ENCODE measurements at regions not wholly inside any gene's neighbourhood (a gene's known extent, or its start where the extent isn't known, plus 50 kb on each side); places are given as distances from the start of the nearest gene placed in this dataset.

DNA sequence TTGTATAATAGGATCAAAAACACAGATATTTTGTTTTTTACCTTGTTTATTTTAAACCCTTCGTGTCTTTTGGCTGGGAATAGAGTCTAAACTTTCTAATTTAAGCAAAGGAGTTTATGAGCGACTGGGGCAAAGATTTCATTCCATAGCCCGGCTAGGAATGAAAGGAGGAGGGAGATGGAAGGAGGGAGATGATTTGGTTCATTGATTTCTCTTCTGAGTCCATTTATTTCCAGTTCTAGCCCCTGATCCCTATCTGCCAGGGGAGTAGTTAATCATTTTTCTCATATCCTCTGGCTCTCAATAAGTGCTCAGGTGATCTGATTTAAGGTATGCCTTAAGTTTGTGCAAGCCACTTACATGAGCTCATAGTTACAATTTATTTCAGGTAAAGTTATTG lies 120.0 kb downstream of the SPRY1 start:
- no peak for TF ChIP-seq TAF1 (IDR thresholded peaks at IDR 0.05; ENCODE audit: borderline replicate concordance, low read depth, low read length)
- TF ChIP-seq POLR2AphosphoS5 (IDR thresholded peaks at IDR 0.05; ENCODE audit: low read depth, low read length), result no peak
- no peak for TF ChIP-seq POLR2A (IDR thresholded peaks at IDR 0.05; ENCODE audit: low read depth, low read length)

Measured in GM12892 (cell line).